IgD-negative memory B cell (primary cell): ENCODE measurements at regions not wholly inside any gene's neighbourhood (a gene's known extent, or its start where the extent isn't known, plus 50 kb on each side); places are given as distances from the start of the nearest gene placed in this dataset.
"Not testable (repeated sequence)": the region's sequence is repeated elsewhere in the genome, so short reads cannot be mapped to it uniquely, and the experiment has no call there.

Experiments
- H3K27ac Mint-ChIP-seq, 3 donors: one replicate each; pipeline ENCODE4 v1.8.0; 2020 to 2022; ENCODE audit warnings: mild to moderate bottlenecking in 3 of 3, mixed read lengths in 3 of 3, moderate library complexity in 1 of 3
- H3K27me3 Mint-ChIP-seq: one replicate; pipeline ENCODE4 v1.8.0; 2021; ENCODE audit warnings: mixed read lengths
- H3K36me3 Mint-ChIP-seq: one replicate; pipeline ENCODE4 v1.8.0; 2020; ENCODE audit warnings: mild to moderate bottlenecking, mixed read lengths
- H3K4me1 Mint-ChIP-seq, 3 donors: one replicate each; pipeline ENCODE4 v1.8.0; 2020 to 2022; ENCODE audit warnings: mixed read lengths in 3 of 3, mild to moderate bottlenecking in 1 of 3
- H3K4me3 Mint-ChIP-seq, 4 donors: one replicate each; pipeline ENCODE4 v1.8.0; 2020 to 2022; ENCODE audit warnings: mild to moderate bottlenecking in 4 of 4, mixed read lengths in 4 of 4, moderate library complexity in 3 of 4
- H3K9me3 Mint-ChIP-seq, 3 donors: one replicate each; pipeline ENCODE4 v1.8.0; 2020 to 2021; ENCODE audit warnings: mixed read lengths in 3 of 3, mild to moderate bottlenecking in 1 of 3

DNA sequence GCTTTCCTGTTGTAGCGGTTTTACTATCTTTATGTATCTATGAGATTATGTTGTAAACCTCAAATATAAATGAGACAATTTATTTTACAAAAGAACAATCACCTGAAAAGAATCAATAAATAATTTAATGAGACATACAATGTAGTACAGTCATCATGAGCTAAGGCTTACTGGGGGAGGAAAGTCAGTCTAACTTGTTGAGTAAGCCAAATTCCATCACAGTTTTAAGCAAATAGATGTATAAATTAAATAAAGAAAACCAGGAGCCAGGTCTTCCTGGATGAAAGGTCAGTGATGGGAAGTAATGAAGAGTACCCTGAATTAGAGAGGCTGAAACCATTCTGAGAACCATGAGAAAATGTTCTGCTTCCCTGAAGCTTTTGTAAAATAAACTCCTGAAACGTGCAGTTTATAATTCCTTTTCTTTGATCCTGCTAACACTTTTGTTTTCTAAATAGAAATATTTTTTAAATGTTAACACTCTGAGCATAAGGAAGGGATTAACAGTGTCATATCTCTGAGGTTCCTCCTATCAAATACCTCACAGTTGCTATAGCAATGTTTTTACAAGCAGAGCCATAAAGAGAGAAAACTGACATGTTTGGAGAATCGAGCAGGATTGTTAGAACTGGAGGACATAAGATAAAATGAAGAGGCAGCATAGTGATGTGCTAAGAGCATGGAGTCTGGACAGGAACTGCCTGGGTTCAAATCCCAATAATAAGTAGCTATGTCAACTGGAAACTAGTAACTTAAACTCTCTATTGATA is 444.9 kb upstream of the FOXG1 start:
- Mint-ChIP-seq H3K36me3 (no peaks in the 10 kb centered on the region), H3K27me3 (no peaks in the 10 kb centered on the region), H3K4me3 (no peak overlapping the region)

DNA sequence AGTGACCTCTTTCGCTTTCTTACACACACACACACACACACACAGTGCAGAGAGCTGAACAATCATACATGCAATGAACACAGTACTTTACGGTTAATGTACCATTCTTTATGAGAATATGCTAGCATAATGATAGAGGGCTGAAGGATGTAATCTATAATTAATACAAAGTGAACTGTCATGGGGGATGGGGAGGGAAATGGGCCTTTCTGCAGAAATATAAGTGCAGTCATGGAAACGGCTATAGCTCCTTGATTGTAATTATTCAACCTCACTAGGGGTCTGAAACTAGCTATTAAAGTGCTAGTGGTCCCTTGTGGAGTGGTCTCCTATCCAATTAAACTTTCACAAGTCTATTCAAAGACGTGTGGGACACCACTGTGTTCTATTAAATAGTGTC is 443.2 kb upstream of the FOXG1 start:
- Mint-ChIP-seq H3K4me1 (no peaks in the 10 kb centered on the region), H3K27ac (peak overlapping the region in 1 of 3 donors; percentile 25), H3K4me3 (no peak overlapping the region), H3K9me3 (peaks cover 0 to 4% (median 2%) of the 10 kb centered on the region in 3 donors), H3K36me3 (no peaks in the 10 kb centered on the region), H3K27me3 (no peaks in the 10 kb centered on the region)

More for the DNA sequence above, 444.9 kb upstream of the FOXG1 start:
- H3K4me1 Mint-ChIP-seq = no peaks in the 10 kb centered on the region
- H3K27ac Mint-ChIP-seq = no peak overlapping the region
- peaks cover 0 to 4% (median 0%) of the 10 kb centered on the region in 3 donors for H3K9me3 Mint-ChIP-seq

- peaks cover 0 to 4% (median 2%) of the 10 kb centered on the region in 3 donors for H3K9me3 Mint-ChIP-seq
- no peak overlapping the region for H3K27ac Mint-ChIP-seq
Measured at GRCh38 chr14:28323951-28324741, 442.4 kb upstream of the FOXG1 start.

DNA sequence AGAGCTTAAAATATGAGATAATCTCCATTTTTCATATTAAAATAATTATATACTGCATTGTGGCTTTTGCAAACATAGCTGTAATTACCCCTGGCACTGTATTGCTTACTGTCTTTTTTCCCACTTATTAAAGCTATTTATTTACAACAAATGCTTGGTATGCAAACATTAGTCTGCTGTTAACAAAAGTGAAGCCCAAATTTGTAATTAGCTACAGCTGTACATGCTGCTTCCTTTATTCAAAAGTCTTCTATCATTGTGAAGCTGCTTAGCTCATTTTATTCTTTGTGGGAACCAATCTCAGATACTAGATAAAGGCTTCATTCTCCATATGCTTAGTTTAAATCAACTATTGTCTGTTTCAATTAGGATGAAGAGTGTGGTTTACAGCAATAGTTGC is 425.8 kb upstream of the FOXG1 start:
- no peak overlapping the region for H3K4me3 Mint-ChIP-seq
- no peak overlapping the region for H3K27ac Mint-ChIP-seq
- peaks cover 0 to 4% (median 2%) of the 10 kb centered on the region in 3 donors for H3K9me3 Mint-ChIP-seq
- no peaks in the 10 kb centered on the region for H3K27me3 Mint-ChIP-seq
- H3K36me3 Mint-ChIP-seq = no peaks in the 10 kb centered on the region
- no peaks in the 10 kb centered on the region for H3K4me1 Mint-ChIP-seq

More at GRCh38 chr14:28323951-28324741, 442.4 kb upstream of the FOXG1 start:
- H3K27me3 Mint-ChIP-seq = no peaks in the 10 kb centered on the region
- no peaks in the 10 kb centered on the region for H3K36me3 Mint-ChIP-seq
- H3K4me1 Mint-ChIP-seq = no peaks in the 10 kb centered on the region
- H3K4me3 Mint-ChIP-seq = no peak overlapping the region

DNA sequence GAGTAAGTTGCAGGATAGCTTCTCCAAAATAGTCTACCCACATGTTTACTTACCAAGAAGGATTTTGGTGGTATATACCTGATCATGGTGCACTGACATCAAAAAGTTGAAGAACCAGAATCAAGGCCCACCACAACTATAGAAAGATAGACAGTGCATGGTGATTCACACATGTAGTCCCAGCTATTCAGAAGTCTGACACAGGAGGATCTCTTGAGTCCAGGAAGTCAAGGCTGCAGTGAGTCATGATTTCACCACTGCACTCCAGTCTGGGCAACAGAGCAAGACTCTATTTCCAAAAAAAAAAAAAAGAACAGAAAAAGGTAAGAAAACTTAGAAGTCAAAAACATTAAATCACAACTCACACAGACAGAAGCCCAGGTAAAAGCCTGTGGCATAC is 422.2 kb upstream of the FOXG1 start:
- Mint-ChIP-seq H3K4me1 (no peaks in the 10 kb centered on the region), H3K27me3 (no peaks in the 10 kb centered on the region), H3K36me3 (no peaks in the 10 kb centered on the region), H3K4me3 (no peak overlapping the region), H3K27ac (no peak overlapping the region), H3K9me3 (peaks cover 3 to 12% (median 8%) of the 10 kb centered on the region in 3 donors)

GRCh38 chr14:28348797-28349196 is 417.8 kb upstream of the FOXG1 start:
- H3K36me3 Mint-ChIP-seq = no peaks in the 10 kb centered on the region
- H3K9me3 Mint-ChIP-seq = peaks cover 3 to 11% (median 11%) of the 10 kb centered on the region in 3 donors

GRCh38 chr14:28356819-28357218 is 409.8 kb upstream of the FOXG1 start:
- Mint-ChIP-seq H3K27me3 (no peaks in the 10 kb centered on the region), H3K27ac (no peak overlapping the region), H3K9me3 (peaks cover 5 to 15% (median 6%) of the 10 kb centered on the region in 3 donors), H3K4me1 (no peaks in the 10 kb centered on the region), H3K4me3 (no peak overlapping the region), H3K36me3 (no peaks in the 10 kb centered on the region)

More at GRCh38 chr14:28348797-28349196, 417.8 kb upstream of the FOXG1 start:
- H3K27ac Mint-ChIP-seq = no peak overlapping the region
- H3K27me3 Mint-ChIP-seq = no peaks in the 10 kb centered on the region
- no peak overlapping the region for H3K4me3 Mint-ChIP-seq
- no peaks in the 10 kb centered on the region for H3K4me1 Mint-ChIP-seq

GRCh38 chr14:28361486-28361885 is 405.1 kb upstream of the FOXG1 start:
- H3K9me3 Mint-ChIP-seq = peaks cover 3 to 24% (median 12%) of the 10 kb centered on the region in 3 donors
- no peak overlapping the region for H3K4me3 Mint-ChIP-seq
- H3K36me3 Mint-ChIP-seq = no peaks in the 10 kb centered on the region
- H3K27me3 Mint-ChIP-seq = no peaks in the 10 kb centered on the region
- H3K4me1 Mint-ChIP-seq = no peaks in the 10 kb centered on the region
- no peak overlapping the region for H3K27ac Mint-ChIP-seq

DNA sequence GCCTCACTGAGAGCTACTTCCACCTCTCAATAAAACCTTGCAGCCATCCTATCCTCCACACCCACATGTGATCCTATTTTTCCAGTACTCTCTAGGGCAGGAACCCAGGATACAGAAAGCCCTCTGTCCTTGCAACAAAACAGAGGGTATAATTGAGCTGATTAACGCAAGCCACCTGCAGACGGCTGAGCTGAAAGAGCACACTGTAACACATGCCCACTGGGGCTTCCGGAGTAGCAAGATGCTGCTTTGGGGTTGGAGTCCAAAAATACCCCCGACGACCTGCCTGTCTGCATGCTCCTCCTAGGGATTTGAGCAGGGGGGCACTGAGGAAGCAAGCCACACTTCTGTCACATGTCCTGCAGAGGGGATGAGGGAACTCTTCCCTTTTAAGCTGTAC is 401.1 kb upstream of the FOXG1 start:
- no peaks in the 10 kb centered on the region for H3K4me1 Mint-ChIP-seq
- no peak overlapping the region for H3K27ac Mint-ChIP-seq
- H3K36me3 Mint-ChIP-seq = no peaks in the 10 kb centered on the region
- H3K27me3 Mint-ChIP-seq = no peaks in the 10 kb centered on the region
- H3K4me3 Mint-ChIP-seq = no peak overlapping the region
- H3K9me3 Mint-ChIP-seq = peaks cover 4 to 19% (median 9%) of the 10 kb centered on the region in 3 donors

DNA sequence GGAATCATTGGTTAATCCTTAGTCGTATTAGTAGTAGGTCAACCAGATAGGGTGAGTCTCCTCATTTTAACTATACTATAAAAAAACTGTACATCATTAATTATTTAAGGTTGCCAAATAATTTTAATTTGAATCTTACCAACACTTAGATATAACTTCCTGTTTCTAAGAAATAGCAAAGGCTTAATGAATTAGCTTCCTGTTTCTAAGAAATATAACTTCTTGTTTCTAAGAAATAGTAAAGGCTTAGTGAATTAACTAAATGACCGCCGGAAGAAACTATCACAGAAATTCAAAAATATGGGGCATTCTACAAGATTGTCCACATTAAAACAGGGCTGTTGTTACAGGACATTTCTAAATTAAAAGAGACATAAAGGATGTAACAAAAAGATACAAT is 392.9 kb upstream of the FOXG1 start:
- Mint-ChIP-seq H3K36me3 (no peaks in the 10 kb centered on the region), H3K27ac (no peak overlapping the region)

GRCh38 chr14:28375295-28375694 is 391.3 kb upstream of the FOXG1 start:
- no peak overlapping the region for H3K4me3 Mint-ChIP-seq
- peaks cover 1 to 3% (median 2%) of the 10 kb centered on the region in 3 donors for H3K9me3 Mint-ChIP-seq
- H3K36me3 Mint-ChIP-seq = no peaks in the 10 kb centered on the region
- H3K27ac Mint-ChIP-seq = no peak overlapping the region
- no peaks in the 10 kb centered on the region for H3K27me3 Mint-ChIP-seq
- no peaks in the 10 kb centered on the region for H3K4me1 Mint-ChIP-seq

More for the DNA sequence above, 392.9 kb upstream of the FOXG1 start:
- Mint-ChIP-seq H3K4me1 (no peaks in the 10 kb centered on the region), H3K27me3 (no peaks in the 10 kb centered on the region), H3K4me3 (no peak overlapping the region), H3K9me3 (peaks cover 0 to 2% (median 0%) of the 10 kb centered on the region in 3 donors)

DNA sequence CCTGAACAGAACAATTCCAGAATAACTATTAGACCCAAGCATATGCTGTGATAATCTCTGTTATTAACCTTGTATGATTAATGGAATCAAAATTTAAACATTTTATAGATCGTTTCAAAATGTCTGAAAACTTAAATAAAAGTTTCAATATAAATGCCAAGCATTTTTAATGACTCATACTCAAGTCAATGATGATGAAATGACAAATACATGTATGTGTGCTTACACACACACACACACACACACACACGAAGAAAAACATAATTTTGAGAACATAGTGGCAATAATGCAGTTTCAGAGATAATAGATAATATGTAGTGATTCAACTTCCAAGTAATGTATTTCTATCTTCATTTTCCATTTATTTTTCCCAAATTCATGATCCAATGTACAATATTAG is 384.9 kb upstream of the FOXG1 start:
- no peaks in the 10 kb centered on the region for H3K36me3 Mint-ChIP-seq

GRCh38 chr14:28382444-28383190 is 384.0 kb upstream of the FOXG1 start:
- Mint-ChIP-seq H3K27me3 (no peaks in the 10 kb centered on the region), H3K27ac (no peak overlapping the region), H3K9me3 (peaks cover 4 to 12% (median 6%) of the 10 kb centered on the region in 3 donors), H3K4me3 (no peak overlapping the region), H3K36me3 (no peaks in the 10 kb centered on the region), H3K4me1 (no peaks in the 10 kb centered on the region)

More for the DNA sequence above, 384.9 kb upstream of the FOXG1 start:
- Mint-ChIP-seq H3K27me3 (no peaks in the 10 kb centered on the region), H3K4me3 (no peak overlapping the region), H3K4me1 (no peaks in the 10 kb centered on the region), H3K27ac (no peak overlapping the region), H3K9me3 (peaks cover 4 to 12% (median 6%) of the 10 kb centered on the region in 3 donors)

- Mint-ChIP-seq H3K36me3 (no peaks in the 10 kb centered on the region), H3K27ac (no peak overlapping the region), H3K4me1 (no peaks in the 10 kb centered on the region), H3K27me3 (no peaks in the 10 kb centered on the region), H3K9me3 (peaks cover 0 to 3% (median 2%) of the 10 kb centered on the region in 3 donors), H3K4me3 (no peak overlapping the region)
Measured at GRCh38 chr14:28398506-28398905, 368.1 kb upstream of the FOXG1 start.

DNA sequence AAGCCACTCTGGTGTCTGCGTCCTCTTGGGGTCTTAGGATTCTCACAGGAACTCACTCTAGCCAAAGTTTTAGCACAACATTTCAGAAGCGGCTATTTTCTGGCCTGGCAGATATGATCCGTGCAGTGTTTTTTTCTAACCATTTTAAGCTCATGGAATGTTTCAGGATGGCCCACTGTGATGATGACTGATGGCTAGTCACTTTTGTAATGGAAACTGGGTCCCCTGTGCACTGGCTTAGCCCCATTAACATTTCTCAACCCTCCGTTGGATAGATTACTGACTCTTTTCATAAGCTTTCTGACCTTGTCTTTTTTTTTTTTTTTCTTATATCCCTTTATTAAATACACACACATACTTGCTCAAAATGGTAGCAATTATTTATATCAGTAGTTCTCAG is 364.9 kb upstream of the FOXG1 start:
- not testable (repeated sequence) for H3K9me3 Mint-ChIP-seq, H3K4me3 Mint-ChIP-seq

More for the DNA sequence above, 364.9 kb upstream of the FOXG1 start:
- H3K27ac Mint-ChIP-seq, H3K27me3 Mint-ChIP-seq, H3K4me1 Mint-ChIP-seq, H3K36me3 Mint-ChIP-seq: not testable (repeated sequence)
